ENCODE measurements at regions not wholly inside any gene's neighbourhood (a gene's known extent, or its start where the extent isn't known, plus 50 kb on each side); places are given as distances from the start of the nearest gene placed in this dataset.
"Not testable (repeated sequence)": the region's sequence is repeated elsewhere in the genome, so short reads cannot be mapped to it uniquely, and the experiment has no call there.

DNA sequence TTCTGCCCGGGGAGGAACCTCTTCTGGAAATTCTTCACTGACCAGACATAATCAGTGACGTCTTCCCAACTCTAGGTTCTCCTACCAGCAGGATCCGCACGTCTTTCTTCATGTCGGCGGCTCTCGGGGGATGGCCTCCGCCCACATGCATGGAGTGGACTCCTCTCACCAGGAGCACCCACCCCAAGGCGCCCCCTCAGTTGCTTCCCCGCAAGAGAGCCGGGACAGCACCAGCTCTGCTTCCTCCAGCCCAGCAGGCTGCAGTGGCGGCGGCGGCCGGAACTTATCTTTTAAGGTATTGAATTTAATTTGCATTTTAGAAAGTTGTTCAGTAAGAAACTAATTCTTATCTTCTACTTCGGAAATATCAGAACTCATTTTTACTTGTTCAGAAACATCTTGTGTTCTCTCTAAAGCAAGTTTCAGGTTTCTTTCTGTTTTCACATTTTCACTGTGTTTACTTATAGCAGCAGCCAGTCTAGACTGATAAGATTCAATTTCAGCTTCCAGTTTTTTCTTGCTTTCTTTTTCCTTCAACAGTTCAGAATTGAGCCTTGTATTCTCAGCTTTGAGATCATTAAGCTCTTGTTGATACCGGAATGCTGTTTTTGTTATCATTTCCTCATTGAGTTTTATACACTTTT is 343.5 kb downstream of the TUBA3C start:
- H3K4me3 ChIP-seq (ENCODE audit: low read length); H3K9me3 ChIP-seq (ENCODE audit: control insufficient read depth, insufficient read depth, low read length); H3K27ac ChIP-seq (ENCODE audit: low read length); H3K36me3 Mint-ChIP-seq; H3K9me3 Mint-ChIP-seq; H3K4me3 Mint-ChIP-seq; DNase-seq; intact Hi-C loops (cut with micrococcal nuclease); H3K36me3 ChIP-seq (ENCODE audit: control insufficient read depth, insufficient read depth, low read length); H3K27me3 Mint-ChIP-seq (ENCODE audit: low read depth in 2 of 2); H3K4me1 Mint-ChIP-seq; H3K27me3 ChIP-seq (ENCODE audit: control insufficient read depth, insufficient read depth, low read length); ATAC-seq; H3K27ac Mint-ChIP-seq; H3K4me1 ChIP-seq (ENCODE audit: control insufficient read depth, insufficient read depth, low read length): not testable (repeated sequence)
- 77% methylated on average over 10 of the region's 17 CpGs for WGBS (ENCODE audit: insufficient coverage)

DNA sequence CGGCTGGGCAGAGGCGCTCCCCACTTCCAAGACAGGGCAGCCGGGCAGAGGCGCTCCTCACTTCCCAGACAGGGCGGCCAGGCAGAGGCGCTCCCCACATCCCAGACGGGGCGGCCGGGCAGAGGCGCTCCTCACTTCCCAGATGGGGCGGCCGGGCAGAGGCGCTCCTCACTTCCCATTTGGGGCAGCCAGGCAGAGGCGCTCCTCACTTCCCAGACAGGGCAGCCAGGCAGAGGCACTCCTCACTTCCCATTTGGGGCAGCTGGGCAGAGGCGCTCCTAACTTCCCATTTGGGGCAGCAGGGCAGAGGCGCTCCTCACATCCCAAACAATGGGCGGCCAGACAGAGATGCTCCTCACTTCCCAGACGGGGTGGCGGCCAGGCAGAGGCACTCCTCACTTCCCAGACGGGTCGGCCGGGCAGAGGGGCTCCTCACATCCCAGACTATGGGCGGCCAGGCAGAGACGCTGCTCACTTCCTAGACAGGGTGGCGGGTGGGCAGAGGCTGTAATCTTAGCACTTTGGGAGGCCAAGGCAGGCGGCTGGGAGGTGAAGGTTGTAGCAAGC is 344.4 kb downstream of the TUBA3C start:
- H3K27me3 ChIP-seq (ENCODE audit: control insufficient read depth, insufficient read depth, low read length); H3K27me3 Mint-ChIP-seq (ENCODE audit: low read depth in 2 of 2); H3K27ac Mint-ChIP-seq; DNase-seq; H3K4me3 Mint-ChIP-seq; H3K4me3 ChIP-seq (ENCODE audit: low read length); H3K9me3 Mint-ChIP-seq; intact Hi-C loops (cut with micrococcal nuclease); ATAC-seq; H3K9me3 ChIP-seq (ENCODE audit: control insufficient read depth, insufficient read depth, low read length); H3K36me3 Mint-ChIP-seq; H3K27ac ChIP-seq (ENCODE audit: low read length); H3K4me1 Mint-ChIP-seq; H3K4me1 ChIP-seq (ENCODE audit: control insufficient read depth, insufficient read depth, low read length); H3K36me3 ChIP-seq (ENCODE audit: control insufficient read depth, insufficient read depth, low read length): not testable (repeated sequence)
- 93% methylated on average over 24 of the region's 26 CpGs for WGBS (ENCODE audit: insufficient coverage)

GRCh38 chr13:18836371-18837178 is 345.0 kb downstream of the TUBA3C start:
- H3K36me3 ChIP-seq (ENCODE audit: control insufficient read depth, insufficient read depth, low read length); H3K4me1 Mint-ChIP-seq; ATAC-seq; H3K27ac ChIP-seq (ENCODE audit: low read length); H3K27me3 ChIP-seq (ENCODE audit: control insufficient read depth, insufficient read depth, low read length); H3K36me3 Mint-ChIP-seq; intact Hi-C loops (cut with micrococcal nuclease); H3K9me3 ChIP-seq (ENCODE audit: control insufficient read depth, insufficient read depth, low read length); DNase-seq; H3K4me1 ChIP-seq (ENCODE audit: control insufficient read depth, insufficient read depth, low read length); H3K4me3 ChIP-seq (ENCODE audit: low read length); H3K27me3 Mint-ChIP-seq (ENCODE audit: low read depth in 2 of 2); H3K4me3 Mint-ChIP-seq; H3K27ac Mint-ChIP-seq; H3K9me3 Mint-ChIP-seq: not testable (repeated sequence)
- WGBS (ENCODE audit: insufficient coverage) = 80% methylated on average over 45 of the region's 45 CpGs

- H3K4me1 Mint-ChIP-seq; intact Hi-C loops (cut with micrococcal nuclease); H3K27ac Mint-ChIP-seq; H3K4me1 ChIP-seq (ENCODE audit: control insufficient read depth, insufficient read depth, low read length); DNase-seq; H3K27me3 Mint-ChIP-seq (ENCODE audit: low read depth in 2 of 2); H3K9me3 Mint-ChIP-seq; H3K36me3 ChIP-seq (ENCODE audit: control insufficient read depth, insufficient read depth, low read length); ATAC-seq; H3K27ac ChIP-seq (ENCODE audit: low read length); H3K4me3 ChIP-seq (ENCODE audit: low read length); H3K9me3 ChIP-seq (ENCODE audit: control insufficient read depth, insufficient read depth, low read length); H3K36me3 Mint-ChIP-seq; H3K27me3 ChIP-seq (ENCODE audit: control insufficient read depth, insufficient read depth, low read length); H3K4me3 Mint-ChIP-seq: not testable (repeated sequence)
- WGBS (ENCODE audit: insufficient coverage) = 50% methylated on average over 2 of the region's 5 CpGs
These were observed 345.9 kb downstream of the TUBA3C start for GRCh38 chr13:18835754-18836153.

DNA sequence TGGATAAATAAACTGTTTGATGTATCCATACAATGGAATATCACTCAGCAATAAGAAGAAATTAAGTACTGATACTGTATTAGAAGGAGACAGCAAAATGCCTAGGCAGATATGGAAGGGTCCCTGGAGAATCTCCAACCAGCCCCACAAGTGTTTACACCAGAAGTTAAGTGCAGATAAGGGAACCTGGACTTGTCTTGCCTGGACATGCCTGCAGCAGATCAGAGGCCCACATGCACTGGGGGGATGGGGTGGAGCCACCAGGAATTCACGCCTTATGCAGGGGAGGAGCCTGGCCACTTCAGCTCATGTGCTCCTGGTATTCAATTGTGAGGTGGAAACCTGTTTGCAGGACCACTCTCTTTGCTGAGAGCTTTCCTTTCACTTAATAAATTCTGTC is 356.9 kb downstream of the TUBA3C start:
- H3K36me3 Mint-ChIP-seq; intact Hi-C loops (cut with micrococcal nuclease); H3K36me3 ChIP-seq (ENCODE audit: control insufficient read depth, insufficient read depth, low read length); H3K27me3 Mint-ChIP-seq (ENCODE audit: low read depth in 2 of 2); H3K9me3 ChIP-seq (ENCODE audit: control insufficient read depth, insufficient read depth, low read length); H3K9me3 Mint-ChIP-seq; H3K27ac Mint-ChIP-seq; H3K4me3 Mint-ChIP-seq; H3K4me1 ChIP-seq (ENCODE audit: control insufficient read depth, insufficient read depth, low read length); H3K27me3 ChIP-seq (ENCODE audit: control insufficient read depth, insufficient read depth, low read length); ATAC-seq; H3K4me3 ChIP-seq (ENCODE audit: low read length); DNase-seq; H3K4me1 Mint-ChIP-seq; H3K27ac ChIP-seq (ENCODE audit: low read length): not testable (repeated sequence)
- WGBS (ENCODE audit: insufficient coverage) = 63% methylated on average over 1 of the region's 1 CpG

GRCh38 chr13:18822655-18823639 is 358.7 kb downstream of the TUBA3C start:
- H3K27me3 ChIP-seq (ENCODE audit: control insufficient read depth, insufficient read depth, low read length); H3K9me3 Mint-ChIP-seq; DNase-seq; H3K4me1 ChIP-seq (ENCODE audit: control insufficient read depth, insufficient read depth, low read length); ATAC-seq; H3K4me3 ChIP-seq (ENCODE audit: low read length); H3K27me3 Mint-ChIP-seq (ENCODE audit: low read depth in 2 of 2); H3K36me3 Mint-ChIP-seq; intact Hi-C loops (cut with micrococcal nuclease); H3K4me1 Mint-ChIP-seq; H3K27ac Mint-ChIP-seq; H3K9me3 ChIP-seq (ENCODE audit: control insufficient read depth, insufficient read depth, low read length); H3K36me3 ChIP-seq (ENCODE audit: control insufficient read depth, insufficient read depth, low read length); H3K4me3 Mint-ChIP-seq; H3K27ac ChIP-seq (ENCODE audit: low read length): not testable (repeated sequence)
- WGBS (ENCODE audit: insufficient coverage) = no CpG with 5 or more reads among the region's 3 CpGs

DNA sequence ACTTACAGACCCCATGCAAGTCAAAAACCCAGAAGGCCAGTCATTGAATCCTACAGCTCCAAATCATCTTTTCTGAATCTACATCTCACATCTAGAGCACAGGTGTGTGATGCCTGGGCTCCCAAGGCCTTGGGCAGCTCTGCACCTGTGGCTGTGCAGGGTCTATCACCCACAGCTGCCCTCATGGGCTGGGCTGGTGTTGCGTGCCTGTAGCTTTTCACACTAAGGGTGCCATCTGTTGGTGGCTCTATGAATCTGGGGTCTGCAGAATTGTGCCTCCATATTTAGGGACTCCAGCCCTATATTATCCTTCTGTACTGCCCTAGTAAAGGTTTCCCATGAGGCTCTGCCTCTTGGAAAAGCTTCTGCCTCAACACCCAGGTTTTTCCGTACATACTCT is 407.6 kb downstream of the TUBA3C start:
- H3K27me3 ChIP-seq (ENCODE audit: control insufficient read depth, insufficient read depth, low read length); H3K4me1 ChIP-seq (ENCODE audit: control insufficient read depth, insufficient read depth, low read length); H3K36me3 ChIP-seq (ENCODE audit: control insufficient read depth, insufficient read depth, low read length); intact Hi-C loops (cut with micrococcal nuclease); ATAC-seq; H3K4me3 Mint-ChIP-seq; H3K4me3 ChIP-seq (ENCODE audit: low read length); H3K9me3 ChIP-seq (ENCODE audit: control insufficient read depth, insufficient read depth, low read length); H3K27me3 Mint-ChIP-seq (ENCODE audit: low read depth in 2 of 2); H3K27ac ChIP-seq (ENCODE audit: low read length); DNase-seq; H3K4me1 Mint-ChIP-seq; H3K36me3 Mint-ChIP-seq; H3K27ac Mint-ChIP-seq: not testable (repeated sequence)
- H3K9me3 Mint-ChIP-seq = peaks cover 12 to 17% of the 10 kb centered on the region in 2 donors
- WGBS (ENCODE audit: insufficient coverage) = 91% methylated on average over 2 of the region's 2 CpGs

Data from natural killer cell (primary cell).